ENCODE measurements at regions not wholly inside any gene's neighbourhood (a gene's known extent, or its start where the extent isn't known, plus 50 kb on each side); places are given as distances from the start of the nearest gene placed in this dataset.

- TF ChIP-seq CTCF (conservative IDR thresholded peaks at IDR 0.05; ENCODE audit: low read length) = no peak
- no peak for TF ChIP-seq EZH2phosphoT487 (IDR thresholded peaks at IDR 0.05; ENCODE audit: borderline replicate concordance)
Measured at GRCh38 chr11:134878785-134879184, 466.7 kb upstream of the B3GAT1 start.

Data from Loucy (cell line).